ENCODE measurements at regions not wholly inside any gene's neighbourhood (a gene's known extent, or its start where the extent isn't known, plus 50 kb on each side); places are given as distances from the start of the nearest gene placed in this dataset.

DNA sequence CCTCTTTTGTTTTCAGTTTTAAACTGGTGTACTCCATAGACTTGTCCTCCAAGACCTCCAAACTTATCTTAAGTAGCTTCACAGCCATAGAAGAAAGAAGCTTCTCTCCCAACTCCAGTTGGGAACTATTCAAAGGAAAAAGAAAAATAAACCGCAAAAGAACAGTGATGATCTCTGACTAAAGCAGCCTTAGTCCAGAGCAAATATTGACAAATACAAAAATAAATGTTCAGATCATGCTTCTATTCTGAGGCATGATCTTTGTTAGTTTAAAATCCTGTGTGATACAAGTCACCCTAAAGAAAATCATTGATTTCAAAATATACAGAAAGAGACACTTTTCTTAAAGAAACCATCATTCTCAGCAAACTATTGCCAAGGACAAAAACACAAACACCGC lies 373.0 kb upstream of the SMIM30 start:
- no peak for DNase-seq
- H3K9me3 ChIP-seq = no peaks in the 10 kb centered on the region
- no peaks in the 10 kb centered on the region for H3K27me3 ChIP-seq
- no peaks in the 10 kb centered on the region for H3K4me1 ChIP-seq
- no peak overlapping the region for H3K27ac ChIP-seq
- no peaks in the 10 kb centered on the region for H3K36me3 ChIP-seq
- intact Hi-C loops (cut with DNase I) = no loop called here
- H3K9ac ChIP-seq (ENCODE audit: low read depth in 2 of 2, low read length in 2 of 2) = no peak overlapping the region
- no peak overlapping the region for H3K4me3 ChIP-seq
- TF ChIP-seq CTCF (IDR thresholded peaks at IDR 0.05) = no peak

GRCh38 chr7:113487925-113488731 lies 369.8 kb upstream of the SMIM30 start:
- H3K9ac ChIP-seq (ENCODE audit: low read depth in 2 of 2, low read length in 2 of 2) = no peak overlapping the region
- no peak for TF ChIP-seq CTCF (IDR thresholded peaks at IDR 0.05)
- no peak overlapping the region for H3K27ac ChIP-seq
- intact Hi-C loops (cut with DNase I) = no loop called here
- H3K27me3 ChIP-seq = no peaks in the 10 kb centered on the region
- H3K4me3 ChIP-seq = no peak overlapping the region
- H3K4me1 ChIP-seq = no peaks in the 10 kb centered on the region
- no peak for DNase-seq
- H3K9me3 ChIP-seq = no peaks in the 10 kb centered on the region
- no peaks in the 10 kb centered on the region for H3K36me3 ChIP-seq

- H3K4me1 ChIP-seq = no peaks in the 10 kb centered on the region
- H3K9ac ChIP-seq (ENCODE audit: low read depth in 2 of 2, low read length in 2 of 2) = no peak overlapping the region
- H3K4me3 ChIP-seq = no peak overlapping the region
- DNase-seq = no peak
- H3K27me3 ChIP-seq = no peaks in the 10 kb centered on the region
- no peaks in the 10 kb centered on the region for H3K36me3 ChIP-seq
- H3K9me3 ChIP-seq = no peaks in the 10 kb centered on the region
- no peak overlapping the region for H3K27ac ChIP-seq
- intact Hi-C loops (cut with DNase I) = no loop called here
- no peak for TF ChIP-seq CTCF (IDR thresholded peaks at IDR 0.05)
Observed at GRCh38 chr7:113486548-113486947, 368.2 kb upstream of the SMIM30 start.

DNA sequence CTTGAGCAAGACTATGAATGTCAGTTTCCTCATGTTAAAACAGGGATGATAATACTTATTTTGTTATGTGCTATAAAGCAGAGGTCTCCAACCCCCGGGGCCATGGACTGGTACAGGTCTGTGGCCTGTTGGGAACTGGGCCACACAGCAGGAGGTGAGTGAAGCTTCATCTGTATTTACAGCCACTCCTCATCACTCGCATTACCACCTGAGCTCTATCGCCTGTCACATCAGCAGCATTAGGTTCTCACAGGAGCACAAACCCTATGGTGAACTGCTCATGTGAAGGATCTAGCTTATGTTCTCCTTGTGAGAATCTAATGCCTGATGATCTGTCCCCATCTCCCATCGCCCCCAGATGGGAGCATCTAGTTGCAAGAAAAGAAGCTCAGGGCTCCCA lies 365.3 kb upstream of the SMIM30 start:
- Histone ChIP-seq H3K27ac (no peak overlapping the region), H3K27me3 (no peaks in the 10 kb centered on the region), H3K9me3 (no peaks in the 10 kb centered on the region), H3K9ac (ENCODE audit: low read depth in 2 of 2, low read length in 2 of 2) (no peak overlapping the region), H3K4me1 (no peaks in the 10 kb centered on the region), H3K4me3 (no peak overlapping the region), H3K36me3 (no peaks in the 10 kb centered on the region)
- intact Hi-C loops (cut with DNase I) = no loop called here
- no peak for DNase-seq
- no peak for TF ChIP-seq CTCF (IDR thresholded peaks at IDR 0.05)

DNA sequence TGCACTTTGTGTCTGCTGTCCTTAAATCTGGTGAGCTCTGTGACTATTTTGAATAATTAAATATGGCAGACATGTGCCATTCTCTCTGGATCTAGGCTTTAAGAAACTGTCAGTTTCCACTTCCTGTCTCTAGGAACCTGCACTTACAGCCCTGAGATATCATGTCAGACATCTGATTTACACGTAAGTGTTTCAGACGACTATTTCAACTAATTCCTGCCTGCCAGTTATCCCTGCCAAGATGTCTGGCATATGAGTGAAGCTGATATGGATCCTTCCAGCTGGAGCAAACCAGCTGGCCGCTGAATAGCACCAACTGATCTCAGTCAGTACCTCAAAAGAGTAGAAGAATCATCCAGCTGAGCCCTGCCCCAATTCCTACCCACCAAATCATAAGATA lies 362.2 kb upstream of the SMIM30 start:
- no peak overlapping the region for H3K27ac ChIP-seq
- H3K27me3 ChIP-seq = no peaks in the 10 kb centered on the region
- intact Hi-C loops (cut with DNase I) = no loop called here
- no peaks in the 10 kb centered on the region for H3K36me3 ChIP-seq
- H3K9me3 ChIP-seq = no peaks in the 10 kb centered on the region
- DNase-seq = no peak
- no peaks in the 10 kb centered on the region for H3K4me1 ChIP-seq
- no peak overlapping the region for H3K9ac ChIP-seq (ENCODE audit: low read depth in 2 of 2, low read length in 2 of 2)
- no peak for TF ChIP-seq CTCF (IDR thresholded peaks at IDR 0.05)
- H3K4me3 ChIP-seq = no peak overlapping the region
